Small intestine (tissue), 7 donors: ENCODE measurements at regions not wholly inside any gene's neighbourhood (a gene's known extent, or its start where the extent isn't known, plus 50 kb on each side); places are given as distances from the start of the nearest gene placed in this dataset.
"Not testable (repeated sequence)": the region's sequence is repeated elsewhere in the genome, so short reads cannot be mapped to it uniquely, and the experiment has no call there.

ENCODE experiments used
- DNase-seq, 2 donors: peaks; one replicate each; pipeline versions ENCODE4 v3.0.0 to v3.0.0-alpha.2; 2013
- FAIRE-seq: peaks from 2 replicates; lab custom pipeline; 2012; peaks lifted over from hg19 to GRCh38; lab: Jason Lieb, UNC
- H3K27ac ChIP-seq, 3 donors: one replicate each; pipeline ENCODE4 v1.5.1; 2013; ENCODE audit warnings: low read length in 2 of 3, mild to moderate bottlenecking in 2 of 3, control low read depth in 1 of 3, inconsistent platforms in 1 of 3, low read depth in 1 of 3, moderate library complexity in 1 of 3
- H3K27me3 ChIP-seq, 3 donors: one replicate each; pipeline ENCODE4 v1.6.1; 2013; ENCODE audit warnings: low read length in 3 of 3, inconsistent platforms in 1 of 3; ENCODE audit not compliant: control insufficient read depth in 3 of 3, insufficient read depth in 3 of 3
- H3K36me3 ChIP-seq, 3 donors: one replicate each; pipeline ENCODE4 v1.6.1; 2013; ENCODE audit warnings: low read length in 3 of 3, inconsistent platforms in 1 of 3, low read depth in 1 of 3, mild to moderate bottlenecking in 1 of 3, moderate library complexity in 1 of 3; ENCODE audit not compliant: control insufficient read depth in 3 of 3, insufficient read depth in 2 of 3
- H3K4me1 ChIP-seq, 3 donors: one replicate each; pipeline ENCODE4 v1.6.1; 2013; ENCODE audit warnings: low read length in 2 of 3, inconsistent platforms in 1 of 3, low read depth in 1 of 3, mild to moderate bottlenecking in 1 of 3, moderate library complexity in 1 of 3; ENCODE audit not compliant: control insufficient read depth in 3 of 3, insufficient read depth in 2 of 3
- H3K4me3 ChIP-seq, 3 donors: one replicate each; pipeline ENCODE4 v1.5.1; 2013; ENCODE audit warnings: low read length in 3 of 3, control low read depth in 1 of 3, inconsistent platforms in 1 of 3, low read depth in 1 of 3, mild to moderate bottlenecking in 1 of 3, moderate library complexity in 1 of 3
- H3K9me3 ChIP-seq, 2 donors: one replicate each; pipeline ENCODE4 v1.6.1; 2013; ENCODE audit warnings: low read depth in 1 of 2, low read length in 1 of 2; ENCODE audit not compliant: control insufficient read depth in 2 of 2, insufficient read depth in 1 of 2
- WGBS, 3 donors: extraction: QIAGEN DNeasy Blood & Tissue Kit; methylation state at CpG; one replicate each; pipeline ENCODE4 v1.1.7; 2013; 5-methylcytosine and 5-hydroxymethylcytosine counted together
- donor health status: healthy with polysubstance abuse.
- donor health status: control.
- donor health status: control.
- donor health status: Bipolar disorder and iron deficiency.
- donor health status: healthy.

- Histone ChIP-seq H3K4me3 (no peak overlapping the region), H3K27ac (no peak overlapping the region), H3K9me3 (no peaks in the 10 kb centered on the region), H3K36me3 (no peaks in the 10 kb centered on the region), H3K27me3 (no peaks in the 10 kb centered on the region), H3K4me1 (no peaks in the 10 kb centered on the region)
- no peak for DNase-seq
- FAIRE-seq: no peak
- WGBS, 3 donors: 46 to 59% (median 55%) methylated on average over 1 of the region's 1 CpG
Observed at GRCh38 chr5:166726406-166726805, 1565.0 kb upstream of the WWC1 start.

GRCh38 chr5:166742951-166743350 lies 1548.5 kb upstream of the WWC1 start:
- H3K4me3 ChIP-seq, H3K4me1 ChIP-seq, H3K36me3 ChIP-seq, H3K9me3 ChIP-seq, H3K27ac ChIP-seq, DNase-seq, H3K27me3 ChIP-seq, FAIRE-seq: not testable (repeated sequence)
- 73 to 86% (median 85%) methylated on average over 4 of the region's 4 CpGs for WGBS, 3 donors

DNA sequence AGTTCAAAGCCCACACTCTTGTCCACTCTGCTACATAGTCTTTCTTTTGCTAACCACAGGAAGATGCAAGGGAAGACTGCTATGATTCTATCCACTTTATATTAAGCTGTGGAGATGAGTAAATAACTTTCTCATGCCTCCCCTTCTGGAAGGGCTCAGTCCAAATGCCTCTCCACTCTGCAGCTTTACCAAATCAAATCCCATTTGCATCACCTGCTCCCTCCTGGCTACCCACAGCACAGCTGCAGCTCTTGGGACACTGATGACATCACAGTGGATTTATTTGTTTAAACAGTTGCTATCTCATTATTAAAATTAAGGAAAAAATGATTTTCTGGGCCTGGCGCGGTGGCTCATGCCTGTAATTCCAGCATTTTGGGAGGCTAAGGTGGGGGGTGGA lies 1544.9 kb upstream of the WWC1 start:
- DNase-seq (no peak), FAIRE-seq (no peak)
- H3K9me3 ChIP-seq: no peaks in the 10 kb centered on the region
- WGBS, 3 donors: 85 to 100% (median 90%) methylated on average over 2 of the region's 2 CpGs
- no peaks in the 10 kb centered on the region for H3K36me3 ChIP-seq
- H3K4me3 ChIP-seq: no peak overlapping the region
- no peaks in the 10 kb centered on the region for H3K4me1 ChIP-seq
- no peak overlapping the region for H3K27ac ChIP-seq
- no peaks in the 10 kb centered on the region for H3K27me3 ChIP-seq

DNA sequence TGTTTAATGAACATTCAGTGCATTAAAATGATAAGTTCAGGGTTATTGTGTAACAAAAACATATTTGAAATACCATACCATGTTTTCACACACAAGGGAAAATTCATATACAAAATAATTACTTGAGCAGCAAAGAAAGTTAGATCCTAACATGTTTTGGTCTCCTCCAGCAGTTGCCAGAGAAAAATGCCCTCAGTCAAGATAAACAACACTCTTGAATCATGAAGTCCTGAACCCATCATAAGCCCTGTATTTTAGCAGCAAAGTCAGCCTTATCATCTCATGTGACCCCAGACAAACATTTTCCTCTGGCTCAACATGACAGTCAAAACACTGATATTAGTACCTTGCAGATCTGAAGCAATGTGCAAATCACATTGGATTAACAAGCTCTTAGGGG lies 1541.1 kb upstream of the WWC1 start:
- no peaks in the 10 kb centered on the region for H3K4me1 ChIP-seq
- no peak for DNase-seq

DNA sequence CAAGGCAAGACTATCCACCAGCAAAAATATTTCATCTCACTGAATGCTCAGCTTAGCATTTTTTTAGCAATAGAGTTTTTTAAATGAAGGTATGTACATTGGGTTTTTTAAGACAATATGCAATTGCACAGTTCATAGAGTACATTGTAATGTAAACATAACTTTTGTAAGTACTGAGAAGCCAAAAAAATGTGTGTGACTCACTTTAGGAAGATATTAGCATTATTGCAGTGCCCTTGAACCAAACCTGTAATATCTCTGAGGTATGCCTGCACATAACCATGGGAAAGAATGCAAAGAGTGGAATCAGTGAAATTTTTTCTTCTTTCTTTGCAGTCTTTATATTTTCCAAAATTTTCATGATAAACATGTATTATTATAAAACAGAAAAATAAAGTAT lies 1533.3 kb upstream of the WWC1 start:
- Histone ChIP-seq H3K27ac (no peak overlapping the region), H3K36me3 (no peaks in the 10 kb centered on the region), H3K27me3 (no peaks in the 10 kb centered on the region), H3K9me3 (no peaks in the 10 kb centered on the region), H3K4me1 (no peaks in the 10 kb centered on the region), H3K4me3 (no peak overlapping the region)
- no peak for FAIRE-seq
- DNase-seq: no peak

More for the DNA sequence above, 1541.1 kb upstream of the WWC1 start:
- no peak overlapping the region for H3K4me3 ChIP-seq
- no peaks in the 10 kb centered on the region for H3K36me3 ChIP-seq
- no peaks in the 10 kb centered on the region for H3K9me3 ChIP-seq
- no peak for FAIRE-seq
- H3K27me3 ChIP-seq: no peaks in the 10 kb centered on the region
- H3K27ac ChIP-seq: no peak overlapping the region

DNA sequence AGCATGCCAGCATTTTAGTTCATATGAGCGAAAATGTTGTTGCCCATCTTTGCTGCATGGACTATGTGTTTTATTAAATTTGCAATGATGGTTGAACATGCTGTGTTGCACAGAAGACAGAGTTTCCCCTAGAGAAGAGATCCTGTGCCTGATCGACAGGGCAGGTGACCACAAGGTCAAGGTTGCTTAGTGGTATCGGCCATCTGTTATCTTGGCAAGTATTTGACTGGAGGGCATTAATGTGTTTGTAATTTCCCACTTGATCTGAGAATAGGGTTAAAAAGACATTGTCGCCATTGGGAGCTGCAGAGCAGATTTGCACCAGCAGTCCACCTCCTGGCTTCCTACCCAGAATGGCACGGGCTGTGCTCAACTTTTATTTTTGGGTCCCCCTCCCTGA lies 1523.6 kb upstream of the WWC1 start:
- peaks cover 0 to 6% of the 10 kb centered on the region in 2 donors for H3K9me3 ChIP-seq
- H3K4me3 ChIP-seq: no peak overlapping the region
- DNase-seq (no peak), FAIRE-seq (no peak)
- no peak overlapping the region for H3K27ac ChIP-seq
- no peaks in the 10 kb centered on the region for H3K4me1 ChIP-seq
- no peaks in the 10 kb centered on the region for H3K27me3 ChIP-seq
- no peaks in the 10 kb centered on the region for H3K36me3 ChIP-seq
- WGBS, 3 donors: 67 to 75% (median 68%) methylated on average over 5 of the region's 5 CpGs

GRCh38 chr5:166768536-166768935 lies 1522.9 kb upstream of the WWC1 start:
- FAIRE-seq: no peak
- Histone ChIP-seq H3K4me1 (no peaks in the 10 kb centered on the region), H3K36me3 (no peaks in the 10 kb centered on the region), H3K9me3 (peaks cover 0 to 6% of the 10 kb centered on the region in 2 donors), H3K4me3 (no peak overlapping the region), H3K27ac (no peak overlapping the region), H3K27me3 (no peaks in the 10 kb centered on the region)
- 40 to 50% (median 46%) methylated on average over 2 of the region's 2 CpGs for WGBS, 3 donors
- DNase-seq: no peak

- Histone ChIP-seq H3K36me3 (no peaks in the 10 kb centered on the region), H3K27ac (no peak overlapping the region), H3K4me3 (no peak overlapping the region), H3K4me1 (no peaks in the 10 kb centered on the region), H3K9me3 (peaks cover 0 to 11% of the 10 kb centered on the region in 2 donors), H3K27me3 (no peaks in the 10 kb centered on the region)
- DNase-seq (no peak), FAIRE-seq (no peak)
- WGBS, 3 donors: 44 to 76% (median 45%) methylated on average over 1 of the region's 1 CpG
Observed at GRCh38 chr5:166772770-166773169, 1518.7 kb upstream of the WWC1 start.

- 16 to 28% (median 25%) methylated on average over 4 of the region's 4 CpGs for WGBS, 3 donors
- H3K4me1 ChIP-seq: no peaks in the 10 kb centered on the region
- no peak overlapping the region for H3K27ac ChIP-seq
- DNase-seq (no peak), FAIRE-seq (no peak)
- no peaks in the 10 kb centered on the region for H3K36me3 ChIP-seq
- H3K9me3 ChIP-seq: no peaks in the 10 kb centered on the region
- H3K27me3 ChIP-seq: no peaks in the 10 kb centered on the region
- H3K4me3 ChIP-seq: no peak overlapping the region
Observed at GRCh38 chr5:166781737-166782136, 1509.7 kb upstream of the WWC1 start.
